GM21367 (cell line): ENCODE measurements at regions not wholly inside any gene's neighbourhood (a gene's known extent, or its start where the extent isn't known, plus 50 kb on each side); places are given as distances from the start of the nearest gene placed in this dataset.
A peak's percentile ranks its signal among the peaks of the same experiment; 100 is the strongest.
"Not testable (repeated sequence)": the region's sequence is repeated elsewhere in the genome, so short reads cannot be mapped to it uniquely, and the experiment has no call there.

Experiments used
- ATAC-seq: cut with Tn5 transposase; IDR thresholded peaks from one replicate; pipeline ENCODE4 v1.9.1; 2021; ENCODE audit not compliant: unreplicated experiment

DNA sequence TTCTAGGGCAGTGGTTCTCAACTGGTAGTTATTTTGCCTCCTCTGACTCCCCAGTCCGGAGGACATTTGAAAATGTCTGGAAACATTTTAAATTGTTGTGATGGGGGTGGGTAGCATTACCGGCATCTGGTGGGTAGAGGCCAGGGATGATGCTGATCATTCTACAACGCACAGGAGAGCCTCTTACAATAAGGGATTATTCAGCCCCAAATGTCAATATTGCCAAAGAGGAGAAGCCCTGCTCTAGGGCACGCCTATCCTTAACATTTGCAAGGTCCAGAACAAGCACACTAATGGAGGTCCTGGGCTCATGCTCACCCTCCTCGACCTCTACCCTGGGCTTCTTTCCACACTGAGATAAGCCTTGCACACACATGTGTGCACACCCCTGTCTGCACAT, 106.4 kb downstream of the MINAR1 start:
- ATAC-seq, result no peak

DNA sequence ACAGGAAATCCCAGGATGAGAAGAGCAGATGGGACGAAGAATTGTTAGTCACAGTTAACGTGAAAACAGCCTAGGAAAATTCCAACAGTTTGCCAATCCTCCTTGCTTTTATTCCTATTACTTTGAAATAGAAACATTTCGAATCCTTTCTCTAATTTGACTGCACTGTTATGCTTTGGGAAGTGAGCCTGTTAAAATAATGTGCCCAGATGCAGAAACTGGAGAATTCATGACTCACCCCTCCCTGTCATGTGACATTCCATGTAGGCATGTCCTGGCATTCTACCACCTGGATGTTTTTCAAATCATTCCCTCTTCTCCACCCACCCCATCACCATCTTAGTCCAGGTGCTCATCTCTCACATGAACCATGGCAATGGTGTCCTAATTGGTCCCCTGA, 107.3 kb downstream of the MINAR1 start:
- no peak for ATAC-seq

DNA sequence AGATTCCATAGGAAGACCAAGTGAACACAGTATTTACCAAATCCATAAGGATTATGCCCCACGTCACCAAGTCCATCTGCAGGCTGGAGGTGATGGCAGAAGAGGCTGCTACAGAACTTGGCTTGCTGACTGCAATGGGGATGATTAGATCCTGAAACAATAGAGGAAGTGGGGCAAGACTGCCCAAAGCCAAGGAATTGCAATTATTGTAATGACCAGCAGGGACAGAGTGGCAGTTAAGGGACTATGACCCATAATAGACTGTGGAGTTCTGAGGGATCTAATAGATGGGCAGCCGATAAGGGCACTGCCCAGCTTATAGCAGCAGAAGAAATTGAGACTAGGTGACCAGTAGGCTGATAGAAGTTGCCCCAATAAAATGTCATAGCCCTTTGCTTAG, 108.4 kb downstream of the MINAR1 start:
- ATAC-seq, result no peak

DNA sequence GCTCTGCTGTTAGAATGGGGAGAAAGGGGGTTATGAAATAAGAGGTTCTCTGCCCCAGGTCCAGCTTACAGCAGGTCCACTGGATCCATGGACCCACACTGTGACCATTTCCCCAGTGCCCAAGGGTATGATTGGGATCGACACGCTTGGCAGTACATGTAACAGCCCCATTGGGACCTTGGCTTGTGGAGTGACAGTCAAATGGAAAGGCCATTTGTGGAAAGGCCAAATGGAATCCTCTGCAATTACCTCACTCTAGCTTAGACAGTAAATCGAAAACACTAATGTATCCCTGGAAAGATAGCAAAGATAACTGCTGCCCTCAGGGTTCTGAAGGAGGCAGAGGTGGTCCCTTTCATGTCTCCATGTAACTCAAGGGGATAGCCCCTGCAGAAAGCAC, 109.1 kb downstream of the MINAR1 start:
- no peak for ATAC-seq

DNA sequence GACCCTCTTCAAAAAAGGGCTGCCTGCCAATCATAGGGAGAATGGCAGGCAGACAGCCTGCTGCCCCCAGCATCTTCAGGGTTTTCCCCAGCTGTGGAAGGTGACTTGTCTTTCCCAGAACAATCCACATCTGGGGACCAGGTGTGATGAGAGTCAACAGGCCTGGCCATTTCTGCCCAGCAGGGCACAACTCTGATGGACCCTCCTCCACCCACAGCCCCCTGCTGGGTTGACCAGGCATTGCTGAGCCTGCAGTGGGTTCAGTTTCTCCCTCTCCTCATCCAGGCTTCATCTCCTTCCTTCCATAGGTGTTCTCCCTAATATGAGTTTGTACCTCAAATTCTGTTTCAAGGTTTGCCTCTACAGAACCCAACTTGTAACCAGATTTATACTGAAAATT, 111.0 kb downstream of the MINAR1 start:
- no peak for ATAC-seq

DNA sequence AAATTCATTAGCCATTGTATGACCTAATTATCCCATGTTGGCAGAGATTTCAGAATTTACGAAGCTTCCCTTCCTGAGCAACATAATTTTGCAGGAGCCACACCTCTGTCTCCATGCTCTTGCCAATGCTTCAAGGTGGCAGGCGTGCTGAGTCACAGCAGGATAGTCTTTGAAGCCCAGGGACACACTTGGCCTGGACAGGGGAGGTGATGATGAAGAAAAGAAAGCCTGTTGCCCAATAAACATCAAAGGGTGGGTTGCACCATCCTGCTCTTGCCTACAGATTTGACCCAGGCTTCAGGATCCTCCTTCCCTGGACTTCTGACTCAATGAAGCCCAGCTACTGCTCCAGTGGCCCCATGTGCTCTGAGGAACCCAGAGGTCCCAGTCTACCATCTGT, 117.1 kb downstream of the MINAR1 start:
- ATAC-seq, result no peak

DNA sequence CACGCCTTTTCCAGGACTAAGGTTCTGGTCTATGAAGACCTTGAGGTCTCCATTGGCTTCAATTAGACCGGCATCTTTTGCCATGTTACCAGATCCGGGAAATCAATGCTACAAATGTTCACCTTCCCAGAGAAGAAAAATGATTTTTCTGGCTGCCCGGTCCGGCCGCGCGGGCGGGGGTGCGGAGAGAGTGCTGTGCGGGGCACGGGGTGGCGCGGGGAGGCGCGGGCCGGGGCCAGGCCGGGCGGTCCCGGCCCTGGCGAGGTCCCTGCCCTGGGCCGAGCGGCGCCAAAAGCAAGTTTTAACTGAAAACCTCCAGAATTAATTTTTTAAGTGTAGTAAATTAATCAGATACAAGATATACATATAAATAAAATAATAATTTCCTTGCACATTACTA, 128.2 kb downstream of the MINAR1 start:
- ATAC-seq, result no peak

DNA sequence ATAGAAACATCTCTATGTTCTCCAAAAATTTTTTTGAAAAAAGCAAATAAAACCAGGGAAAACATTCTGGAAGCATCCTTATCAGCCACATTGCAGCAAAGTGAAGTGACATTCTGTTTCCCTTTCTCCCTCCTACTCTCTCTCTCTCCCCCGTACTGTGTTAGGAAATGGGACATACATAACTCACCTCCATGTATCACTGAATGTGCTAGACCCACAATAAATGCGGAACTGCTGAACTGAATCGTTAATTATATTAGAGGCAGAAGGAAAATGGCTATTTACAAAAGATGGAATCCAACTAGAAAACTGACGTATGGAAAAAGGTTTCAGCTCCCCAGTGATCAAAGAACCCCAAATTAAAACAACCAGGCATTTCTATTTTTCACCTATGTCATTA, 129.8 kb downstream of the MINAR1 start:
- no peak for ATAC-seq

DNA sequence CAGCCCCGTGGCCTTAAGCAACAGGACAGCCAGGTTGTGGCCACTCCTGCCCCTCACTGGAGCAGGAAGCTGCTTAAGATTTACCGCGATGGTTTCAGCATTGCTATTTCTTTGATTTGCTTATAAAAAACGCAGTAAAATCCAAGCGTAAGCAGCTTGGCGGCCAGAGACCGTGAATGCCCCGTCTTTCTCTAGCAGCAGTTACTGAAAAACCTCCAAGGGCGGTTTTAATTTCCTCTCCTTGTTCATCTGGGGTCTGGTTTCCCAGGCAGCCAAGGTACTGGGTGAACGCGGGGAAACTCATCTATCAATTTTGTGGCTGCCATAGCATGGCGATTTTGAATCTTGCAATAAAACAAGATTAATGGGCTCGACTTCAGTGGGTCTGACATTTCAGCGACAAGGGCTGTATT, 130.3 kb downstream of the MINAR1 start:
- ATAC-seq, result no peak

DNA sequence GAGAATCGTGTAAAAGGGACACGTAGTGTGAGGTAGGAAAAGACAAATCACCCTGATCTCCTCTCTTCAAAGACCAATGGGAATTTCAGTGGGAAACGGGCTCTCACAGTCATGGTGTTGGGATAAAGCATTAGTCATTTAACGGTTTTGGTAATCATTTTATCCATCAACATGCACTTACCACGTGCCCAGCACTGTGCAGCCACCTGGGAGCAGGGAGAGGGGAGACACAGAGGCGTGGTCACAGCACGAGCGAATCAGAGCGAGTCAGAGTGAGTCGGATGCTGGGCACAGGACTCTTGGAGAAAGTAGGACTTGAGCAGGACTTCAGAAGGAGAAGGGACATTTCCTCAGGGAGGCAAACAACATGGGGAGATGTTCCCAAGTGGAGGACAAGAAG, 130.8 kb downstream of the MINAR1 start:
- ATAC-seq, result no peak

DNA sequence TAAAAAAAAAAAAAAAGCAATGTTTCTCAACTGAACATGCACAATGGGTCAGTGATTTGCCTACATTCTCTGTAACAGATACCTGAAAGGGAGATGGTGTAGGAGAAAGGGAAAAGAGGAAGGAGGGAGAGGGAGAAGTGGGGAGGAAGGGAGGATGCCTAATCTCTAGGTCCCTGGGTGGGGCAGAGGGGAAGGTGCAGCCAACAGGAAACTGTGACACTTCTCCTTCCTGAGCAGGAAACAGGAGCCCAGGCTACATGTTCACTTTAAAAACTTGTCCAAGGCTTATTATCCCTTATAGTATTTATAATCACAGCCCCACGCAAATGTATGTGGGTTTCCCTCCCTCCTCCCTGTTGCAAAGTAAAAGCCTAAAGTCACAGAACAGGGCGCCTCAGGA, 137.9 kb downstream of the MINAR1 start:
- ATAC-seq, result no peak

DNA sequence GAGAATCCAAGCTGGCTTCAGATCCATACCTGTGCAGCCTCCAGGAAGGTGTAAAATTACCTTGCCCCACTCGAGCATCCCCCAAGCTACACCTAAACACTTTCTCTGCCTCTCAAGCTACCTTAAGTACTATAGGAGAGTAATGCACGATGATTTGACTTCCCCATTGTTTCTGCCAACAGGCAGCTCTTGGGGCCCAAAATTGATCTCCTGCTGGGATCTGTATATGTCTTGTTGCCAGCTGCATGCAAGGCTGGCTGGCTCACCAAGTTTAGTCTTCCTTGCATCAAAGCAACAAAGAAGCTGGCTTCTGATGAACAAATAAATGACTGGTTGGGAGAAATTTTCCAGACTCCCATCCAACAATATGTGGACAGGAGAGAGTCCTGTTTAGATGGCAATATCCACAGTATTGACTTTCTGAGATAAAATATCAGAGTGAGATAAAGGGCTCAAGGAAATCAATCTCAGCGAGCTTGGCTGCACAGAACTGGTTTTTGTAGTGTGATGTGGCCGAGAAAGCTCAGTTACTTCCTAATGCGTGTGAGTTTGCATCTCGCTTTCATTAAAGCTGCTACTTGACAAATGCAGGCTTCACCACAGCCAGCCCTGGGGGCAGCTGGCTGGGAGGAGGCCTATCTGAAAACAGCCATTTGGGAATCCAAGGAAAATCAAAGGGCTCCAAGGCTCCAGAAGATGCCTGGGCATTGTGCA, 140.7 kb downstream of the MINAR1 start:
- no peak for ATAC-seq

DNA sequence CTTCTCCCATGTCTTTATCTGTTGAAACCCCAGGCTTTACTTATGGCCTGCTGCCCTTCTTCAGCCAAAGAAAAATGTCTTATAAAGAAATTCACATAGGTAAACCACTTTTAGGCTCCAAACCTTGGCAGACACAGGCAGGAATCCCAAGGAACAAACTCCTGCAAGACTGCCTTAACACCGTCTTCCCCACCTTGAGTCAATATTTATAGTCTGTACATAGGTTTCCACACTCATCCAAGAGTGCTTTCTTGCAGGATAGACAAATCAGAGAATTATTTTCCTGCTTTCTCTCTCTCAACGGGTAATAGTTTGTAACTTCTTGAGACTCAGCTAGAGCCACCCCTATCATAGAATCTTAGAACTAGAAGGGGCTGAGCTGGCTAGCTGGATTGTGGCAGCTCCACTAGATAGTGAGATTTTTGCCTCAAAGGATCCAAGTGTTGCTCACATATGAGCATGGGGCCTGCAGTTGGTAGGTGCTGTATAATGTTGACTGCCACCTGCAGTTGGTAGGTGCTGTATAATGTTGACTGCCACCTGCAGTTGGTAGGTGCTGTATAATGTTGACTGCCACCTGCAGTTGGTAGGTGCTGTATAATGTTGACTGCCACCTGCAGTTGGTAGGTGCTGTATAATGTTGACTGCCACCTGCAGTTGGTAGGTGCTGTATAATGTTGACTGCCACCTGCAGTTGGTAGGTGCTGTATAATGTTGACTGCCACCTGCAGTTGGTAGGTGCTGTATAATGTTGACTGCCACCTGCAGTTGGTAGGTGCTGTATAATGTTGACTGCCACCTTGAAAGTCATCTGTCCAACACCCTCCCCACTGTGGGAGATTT, 142.5 kb downstream of the MINAR1 start:
- ATAC-seq, result not testable (repeated sequence)

DNA sequence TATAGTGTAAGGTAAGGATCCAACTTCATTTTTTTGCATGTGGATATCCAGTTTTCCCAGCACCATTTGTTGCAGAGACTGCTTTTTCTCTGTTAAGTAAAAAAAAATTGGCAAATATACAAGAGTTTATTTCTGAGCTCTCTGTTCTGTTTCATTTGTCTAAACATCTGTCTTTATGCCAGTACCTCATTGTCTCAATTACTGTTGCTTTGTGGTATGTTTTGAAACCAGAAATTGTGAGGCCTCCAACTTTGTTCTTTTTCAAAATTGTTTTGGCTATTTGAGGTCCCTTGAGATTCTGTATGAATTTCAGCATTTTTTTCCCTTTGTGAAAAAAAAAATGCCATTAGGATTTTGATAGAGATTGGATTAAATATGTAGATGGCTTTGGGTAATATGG, 150.5 kb downstream of the MINAR1 start:
- no peak for ATAC-seq

DNA sequence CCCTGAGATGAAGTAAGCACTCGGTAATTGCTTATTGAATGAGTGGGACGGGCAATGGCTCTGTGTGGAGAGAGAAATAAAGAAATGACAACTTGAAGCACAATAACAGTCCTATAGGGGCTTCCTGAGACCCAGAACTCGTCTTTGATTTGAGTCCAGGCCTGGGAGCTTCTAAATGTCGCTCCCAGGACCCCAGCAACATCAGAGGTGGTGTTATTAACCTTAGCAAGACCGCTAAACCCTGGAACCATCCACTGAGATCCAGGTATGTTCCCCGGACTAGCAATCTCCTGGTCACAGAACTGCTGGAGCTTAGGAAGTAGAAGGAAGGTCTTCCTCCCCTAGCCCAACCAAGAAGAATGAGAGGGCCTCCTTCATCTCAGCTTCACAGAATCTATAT, 160.0 kb downstream of the MINAR1 start:
- no peak for ATAC-seq

DNA sequence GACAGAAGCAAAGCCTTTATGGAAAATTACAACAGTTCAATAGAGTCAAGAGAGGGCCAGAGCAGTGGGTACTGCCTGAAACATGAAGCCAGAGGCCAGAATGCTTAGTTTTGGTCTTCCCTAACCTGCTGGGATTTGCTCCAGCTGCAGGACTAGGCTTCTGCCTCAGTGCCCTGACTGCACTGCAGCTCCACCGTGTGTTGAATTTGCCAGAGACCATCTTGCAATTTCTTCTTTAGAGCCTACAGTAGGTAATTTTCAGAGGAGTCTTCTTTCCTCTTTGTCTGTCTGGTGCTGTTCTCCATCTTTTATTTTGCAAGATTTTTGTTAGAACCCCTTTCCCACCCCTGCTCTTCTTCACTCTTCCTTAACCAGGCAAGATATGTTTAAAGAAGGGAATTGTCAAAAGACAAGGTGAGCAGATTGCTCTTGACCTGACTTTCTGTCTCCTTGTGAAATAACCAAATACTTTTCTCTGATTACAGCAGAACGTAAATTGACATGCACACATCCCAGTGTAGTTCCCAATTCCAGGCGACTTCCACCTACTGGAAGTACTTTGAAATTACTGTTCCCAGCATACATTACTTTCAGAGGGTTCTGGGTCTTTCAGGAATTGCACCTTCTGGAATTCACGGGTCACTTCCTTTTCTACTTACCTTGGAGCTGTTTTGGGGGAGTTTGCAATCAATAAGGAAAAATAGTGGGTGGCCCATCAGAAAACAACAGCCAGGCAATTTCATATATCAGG, 161.2 kb downstream of the MINAR1 start:
- no peak for ATAC-seq

DNA sequence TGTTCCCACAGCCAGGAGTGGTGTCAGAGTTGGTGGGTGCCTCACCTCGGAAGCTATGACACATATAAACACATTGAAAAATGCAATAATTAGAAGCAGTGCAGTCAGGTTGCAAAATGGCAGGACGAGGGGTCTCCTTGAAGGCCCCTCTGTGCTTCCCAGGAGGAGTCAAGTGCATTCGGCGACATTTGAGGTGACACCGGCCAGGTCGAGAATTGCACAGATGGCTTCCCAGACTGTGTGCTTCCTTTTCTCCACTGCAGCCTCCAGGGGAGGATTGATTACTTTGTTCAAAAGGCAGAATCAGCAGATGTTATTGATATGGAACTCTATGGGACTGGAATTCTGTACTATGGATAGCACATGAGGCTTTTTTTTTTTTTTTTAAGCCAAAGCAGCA, 163.2 kb downstream of the MINAR1 start:
- no peak for ATAC-seq

DNA sequence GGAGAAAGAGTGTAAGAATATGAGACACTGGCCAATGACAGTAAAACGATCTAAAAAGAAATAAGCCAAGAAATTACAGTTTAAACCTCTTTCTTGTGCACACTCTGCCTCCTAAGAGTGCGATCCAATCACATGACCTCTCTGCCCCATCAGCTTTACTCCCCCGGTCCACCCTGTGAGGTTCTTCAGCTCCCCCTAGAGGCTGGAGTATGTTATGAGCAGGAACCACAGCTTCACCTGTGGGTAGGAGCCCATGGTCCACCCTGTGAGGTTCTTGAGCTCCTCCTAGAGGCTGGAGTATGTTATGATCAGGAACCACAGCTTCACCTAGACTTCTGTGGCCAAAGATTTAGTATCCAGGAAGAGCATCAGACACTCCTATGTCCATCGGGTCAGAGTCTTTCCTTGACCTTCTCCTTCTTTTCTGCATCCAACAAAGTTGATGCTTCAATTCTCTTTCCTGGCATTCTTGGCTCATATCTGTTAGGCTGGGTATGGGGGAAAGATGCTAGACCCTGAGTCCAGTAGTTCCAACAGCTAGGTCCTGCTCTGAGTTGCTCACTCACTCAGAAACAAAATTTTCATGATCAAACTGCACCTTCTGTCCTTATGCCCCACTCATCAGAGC, 164.0 kb downstream of the MINAR1 start:
- ATAC-seq, result peak; percentile 99

DNA sequence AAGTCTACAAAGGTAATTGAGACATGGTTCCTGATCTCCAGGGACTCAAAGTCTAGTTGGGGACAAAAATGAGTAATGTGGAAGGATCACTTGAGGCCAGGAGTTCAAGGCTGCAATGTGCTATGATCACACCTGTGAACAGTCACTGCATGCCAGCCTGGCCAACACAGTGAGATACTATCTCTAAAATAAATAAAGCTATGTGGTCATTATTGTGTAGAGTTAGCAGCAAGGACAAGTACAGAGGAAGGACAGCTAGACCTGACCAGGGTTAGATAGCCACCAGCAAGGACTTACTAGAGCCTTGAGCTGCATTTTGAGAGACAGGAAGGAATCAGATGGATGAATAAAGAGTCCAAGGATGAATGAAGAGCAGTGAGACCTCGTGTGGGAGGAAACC, 166.5 kb downstream of the MINAR1 start:
- no peak for ATAC-seq

DNA sequence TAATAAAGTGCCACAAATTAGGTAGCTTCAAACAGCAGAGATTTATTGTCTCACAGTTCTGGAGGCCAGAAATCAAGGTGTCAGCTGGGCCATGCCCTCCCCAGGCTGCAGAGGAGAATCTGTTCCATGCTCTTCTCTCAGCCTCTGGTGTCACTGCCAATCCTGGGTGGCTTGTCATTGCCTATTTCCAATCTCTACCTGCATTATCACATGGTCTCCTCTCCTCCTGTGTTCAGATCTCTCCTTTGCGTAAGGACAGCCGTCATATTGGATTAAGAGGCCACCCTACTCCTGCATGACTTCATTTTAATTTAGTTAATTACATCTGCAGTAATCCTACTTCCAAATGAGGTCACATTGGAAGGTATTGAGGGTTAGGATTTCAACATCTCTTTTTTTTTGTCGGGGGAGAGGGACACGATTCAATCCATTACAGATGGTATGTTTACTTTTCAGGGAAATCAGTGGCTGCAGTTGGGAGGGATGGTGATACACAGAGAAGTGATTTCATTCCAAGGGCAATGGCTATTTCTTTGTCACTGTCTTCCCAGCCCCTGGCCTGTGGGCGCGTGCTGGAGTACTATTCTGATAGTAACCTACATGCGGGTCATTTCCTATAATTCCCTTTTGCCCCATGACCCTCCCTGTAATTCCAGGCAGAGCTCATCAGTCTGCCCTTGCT, 169.4 kb downstream of the MINAR1 start:
- ATAC-seq, result no peak

DNA sequence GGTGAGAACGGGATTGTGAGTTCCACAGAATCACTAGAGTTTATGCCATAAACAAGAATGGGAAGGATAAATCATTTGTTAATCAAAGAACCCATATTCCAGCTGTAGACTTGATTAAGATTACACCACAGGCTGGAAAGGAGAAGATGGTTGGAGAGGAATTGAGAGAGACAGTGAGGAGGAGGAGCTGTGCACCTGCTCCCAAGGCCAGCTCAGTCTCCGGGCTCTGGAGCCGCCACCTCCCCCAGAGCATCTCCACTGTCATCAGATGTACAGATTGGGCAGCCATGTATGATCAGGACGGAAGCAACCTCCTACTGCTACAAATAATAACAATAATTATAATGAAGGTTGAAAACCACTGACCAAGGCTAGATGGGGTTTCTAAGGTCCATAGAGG, 170.0 kb downstream of the MINAR1 start:
- no peak for ATAC-seq
